HG03025 (cell line): ENCODE measurements at regions not wholly inside any gene's neighbourhood (a gene's known extent, or its start where the extent isn't known, plus 50 kb on each side); places are given as distances from the start of the nearest gene placed in this dataset.

Experiments used
- ATAC-seq: cut with Tn5 transposase; IDR thresholded peaks from one replicate; pipeline ENCODE4 v1.9.1; 2021; ENCODE audit warnings: mild to moderate bottlenecking, moderate library complexity; ENCODE audit not compliant: unreplicated experiment, low FRiP score

DNA sequence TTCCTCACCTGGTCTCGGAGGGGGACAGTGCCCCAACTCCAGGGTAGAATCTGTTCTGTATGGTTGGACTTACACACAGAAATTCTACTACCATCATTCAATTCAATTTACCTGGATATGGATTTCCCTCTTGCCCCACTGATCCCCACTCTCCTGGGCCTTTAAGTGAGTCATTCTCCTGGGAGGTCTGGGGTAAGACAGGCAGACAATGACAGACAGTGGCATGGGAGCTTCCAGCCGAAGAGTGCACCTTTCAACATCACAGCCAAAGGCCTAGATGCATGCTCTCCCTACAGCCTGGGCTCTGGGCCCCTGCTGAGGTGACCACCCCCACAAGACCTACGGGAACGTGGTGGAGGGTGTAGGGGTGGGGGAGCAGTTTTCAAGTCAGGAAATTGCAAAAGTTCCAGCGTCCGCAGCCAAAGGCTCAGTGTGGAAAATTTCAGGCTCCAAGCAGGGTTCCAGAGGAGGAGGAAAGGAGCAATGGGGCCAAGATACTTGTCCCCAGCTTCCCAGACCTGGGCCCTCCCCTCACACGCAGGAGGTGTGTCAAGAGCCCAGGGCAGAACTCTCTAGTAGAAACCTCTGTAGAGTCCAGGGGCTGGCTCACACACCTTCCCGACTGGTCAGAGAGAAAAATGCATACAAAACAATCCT is 296.4 kb downstream of the CYP26B1 start:
- no peak for ATAC-seq

DNA sequence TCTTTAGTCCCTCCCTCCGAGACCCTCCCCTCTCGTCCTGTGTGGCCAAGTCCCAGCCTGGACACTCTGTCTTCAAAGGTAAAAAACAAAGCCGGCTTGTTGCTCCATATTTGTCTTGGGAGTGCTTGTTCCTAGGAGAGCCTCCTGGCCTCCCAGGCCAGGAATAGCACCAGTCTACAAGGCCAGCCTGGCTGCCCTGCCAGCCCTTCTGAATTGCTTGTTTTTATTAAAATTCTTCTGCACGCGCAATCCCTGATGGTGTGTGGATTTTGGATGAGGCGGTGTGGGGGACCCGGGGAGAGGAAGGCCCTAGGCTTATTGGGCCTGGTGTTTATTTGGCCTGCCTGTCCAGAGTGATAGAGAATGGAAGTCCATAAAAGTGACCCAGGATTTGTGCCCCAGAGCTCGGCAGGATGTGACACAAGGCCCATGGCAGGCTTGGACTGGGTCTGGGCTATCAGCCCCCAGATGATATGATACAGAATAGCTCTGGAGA is 297.3 kb downstream of the CYP26B1 start:
- no peak for ATAC-seq

DNA sequence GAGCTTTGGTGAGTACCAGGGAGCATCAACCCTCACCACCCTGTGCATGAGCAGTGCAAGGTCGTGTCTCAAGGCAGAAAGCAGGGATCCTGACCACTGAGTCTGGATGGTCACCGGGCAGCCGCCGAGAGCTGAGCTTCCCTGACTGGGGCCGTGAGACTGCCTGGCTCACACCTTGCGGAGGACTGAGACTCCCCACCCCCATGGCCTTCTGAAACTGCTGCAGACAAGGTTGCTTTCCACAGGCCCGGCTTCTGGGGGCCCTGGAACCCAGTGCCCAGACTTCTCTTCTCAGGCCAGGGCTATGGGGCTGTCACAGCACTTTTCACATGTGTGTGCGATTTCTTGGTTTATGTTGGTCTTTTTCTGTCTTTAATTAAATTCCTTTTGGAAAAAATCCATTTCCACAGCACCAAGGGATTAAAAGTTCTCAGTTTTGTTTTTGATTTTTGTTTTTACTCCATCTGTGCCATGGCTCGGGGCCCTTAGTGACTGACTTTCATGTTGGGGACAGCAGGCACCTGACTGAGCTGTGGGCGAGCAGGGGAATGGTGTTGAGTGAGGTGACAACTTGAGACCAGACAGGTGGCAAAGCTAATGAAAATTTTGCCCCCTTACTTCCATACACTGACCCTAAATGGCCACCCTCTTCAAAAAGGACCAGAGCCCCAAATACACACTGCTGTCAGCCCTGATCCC is 297.9 kb downstream of the CYP26B1 start:
- ATAC-seq = no peak

DNA sequence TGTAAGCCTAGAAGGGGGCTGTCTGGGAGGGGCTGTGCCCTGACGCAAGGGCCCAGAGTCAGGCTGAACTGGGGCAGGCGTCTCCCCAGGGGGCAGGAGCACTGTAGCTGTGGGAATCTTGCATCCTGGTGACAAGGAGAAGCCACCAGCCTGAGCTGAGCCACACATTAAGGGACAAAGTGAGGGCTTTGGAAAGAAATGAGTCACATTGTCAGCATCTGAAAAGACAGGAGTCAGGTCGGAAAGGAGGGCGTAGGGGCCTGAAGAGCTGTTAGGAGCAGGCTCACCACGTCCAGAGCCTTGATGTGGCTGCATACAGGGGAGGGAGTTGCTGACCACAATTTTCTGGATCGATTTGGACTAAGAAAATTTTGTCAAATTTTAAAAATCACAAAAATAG is 298.6 kb downstream of the CYP26B1 start:
- ATAC-seq = no peak

DNA sequence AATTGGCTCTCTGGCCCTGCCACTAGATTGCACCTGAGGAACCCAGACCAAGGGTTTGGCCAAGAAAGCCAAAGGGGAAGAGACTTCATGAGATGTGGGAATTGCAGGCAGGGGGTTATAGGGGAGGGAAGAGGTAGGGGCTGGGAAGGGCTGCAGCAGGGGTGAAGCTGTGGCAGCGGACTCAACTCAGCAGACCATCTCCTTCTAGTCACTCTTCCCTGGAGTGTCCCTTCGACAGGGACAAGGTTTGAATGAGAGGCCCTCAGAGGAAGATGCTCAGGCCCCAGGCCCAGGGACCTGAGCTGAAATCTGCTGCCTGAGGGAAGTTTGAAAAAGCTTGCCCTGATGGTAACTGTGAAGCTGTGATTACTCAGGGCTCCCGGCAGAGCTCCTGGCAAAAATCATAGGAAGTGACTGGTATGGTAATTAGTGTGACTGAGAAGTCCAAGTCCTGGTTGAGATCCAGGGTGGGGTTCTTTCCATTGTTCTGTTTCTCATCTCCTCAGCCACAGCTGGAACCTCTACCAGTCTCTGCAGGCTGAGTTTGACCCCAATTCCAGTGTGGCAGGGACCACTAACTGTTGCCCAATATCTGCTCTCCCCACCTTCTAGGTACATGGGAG is 300.9 kb downstream of the CYP26B1 start:
- ATAC-seq = no peak

DNA sequence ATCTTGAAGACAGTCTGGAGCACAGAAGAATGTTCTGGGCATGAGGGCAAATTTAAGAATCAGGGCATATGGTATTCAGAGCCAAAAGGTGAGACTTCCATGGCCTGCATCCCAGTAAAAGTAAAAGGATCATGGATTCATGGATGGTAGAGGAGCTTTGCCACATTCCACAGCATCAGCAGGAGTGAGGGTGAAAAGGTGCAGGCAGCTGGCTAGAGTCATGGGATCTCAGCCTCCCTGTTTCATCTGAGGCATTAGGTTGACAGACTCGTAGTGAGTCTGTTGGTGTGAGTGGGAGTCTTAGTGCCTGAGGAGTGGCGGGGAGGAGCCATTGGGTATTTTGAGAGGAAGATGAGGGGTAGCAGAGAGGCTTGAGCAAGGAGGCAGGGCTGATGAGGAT is 301.6 kb downstream of the CYP26B1 start:
- ATAC-seq = no peak

DNA sequence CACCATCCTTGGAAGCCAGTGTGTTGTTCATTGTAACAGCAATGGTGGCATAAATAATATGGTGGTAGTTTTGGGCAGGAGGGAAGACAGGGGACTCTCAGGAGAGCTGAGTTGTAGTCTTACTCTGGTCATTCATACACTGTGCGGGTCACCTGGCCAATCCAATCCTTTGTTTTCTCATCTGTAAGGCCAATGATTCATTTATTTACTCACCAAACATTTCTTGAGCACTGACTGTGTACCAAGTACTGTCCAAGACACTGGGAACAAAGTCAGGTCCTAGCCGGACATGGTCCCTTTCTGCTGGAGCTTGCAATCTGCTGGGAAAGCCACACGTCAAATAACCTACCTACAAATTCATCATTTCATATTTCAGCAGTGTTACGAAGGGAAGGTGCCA is 302.7 kb downstream of the CYP26B1 start:
- no peak for ATAC-seq

DNA sequence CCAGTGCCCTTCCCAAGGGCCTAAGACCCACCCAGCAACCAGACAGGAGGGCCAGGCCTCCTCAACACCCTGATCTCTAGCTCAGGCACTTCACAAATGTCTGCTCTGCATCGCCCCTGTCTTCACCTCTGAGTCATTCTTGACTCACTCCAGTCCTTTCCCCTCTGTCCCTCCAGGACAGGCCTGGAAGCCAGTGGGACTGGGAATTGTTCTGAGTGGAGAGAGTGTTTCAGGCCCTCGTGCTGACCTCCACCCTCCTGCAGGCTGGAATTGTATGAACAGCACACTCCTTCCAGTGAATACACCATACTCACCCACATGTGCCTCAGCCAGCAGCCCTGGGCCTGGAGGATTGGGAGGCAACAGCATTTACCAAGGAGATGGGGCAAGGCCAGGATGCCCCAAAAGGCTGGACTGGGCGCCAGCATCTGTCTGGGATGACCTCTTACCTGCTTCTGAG is 304.2 kb downstream of the CYP26B1 start:
- ATAC-seq = no peak

DNA sequence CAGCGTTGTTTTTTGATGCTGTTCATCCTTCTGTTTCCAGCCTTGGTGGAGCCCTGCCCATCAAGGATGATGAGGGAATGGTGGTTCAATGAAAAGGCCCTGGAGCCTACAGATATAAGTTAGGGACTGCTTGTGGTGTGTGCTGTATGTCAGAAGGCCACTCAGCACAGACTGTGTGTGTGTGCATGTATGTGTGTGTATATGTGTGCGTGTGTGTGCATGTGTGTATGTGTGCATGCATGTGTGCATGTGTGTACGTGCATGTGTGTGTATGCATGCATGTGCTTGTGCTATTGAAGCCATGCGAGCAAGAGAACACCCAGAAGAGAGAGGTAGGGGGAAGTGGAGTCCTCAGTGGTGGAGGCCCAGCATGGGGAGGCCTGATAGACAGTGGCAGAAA is 304.9 kb downstream of the CYP26B1 start:
- ATAC-seq = no peak

DNA sequence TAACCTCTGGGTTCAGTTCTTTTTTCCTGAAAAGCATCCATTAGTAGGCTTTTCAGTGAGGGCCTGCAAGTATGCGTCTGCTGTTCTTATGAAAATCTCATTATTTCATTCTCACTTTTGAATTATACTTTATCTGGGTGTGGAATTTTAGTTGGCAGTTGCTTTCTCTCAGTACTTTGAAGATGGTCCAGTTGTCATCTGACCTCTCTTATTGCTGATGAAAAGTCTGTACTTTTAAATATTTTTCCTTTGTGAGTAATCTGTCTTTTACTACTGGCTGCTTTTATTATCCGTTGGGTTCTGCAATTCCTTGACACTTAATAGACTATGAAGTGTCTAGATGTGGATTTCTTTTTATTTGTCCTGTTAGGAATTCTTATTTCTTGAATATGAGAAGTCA is 307.8 kb downstream of the CYP26B1 start:
- ATAC-seq = no peak

DNA sequence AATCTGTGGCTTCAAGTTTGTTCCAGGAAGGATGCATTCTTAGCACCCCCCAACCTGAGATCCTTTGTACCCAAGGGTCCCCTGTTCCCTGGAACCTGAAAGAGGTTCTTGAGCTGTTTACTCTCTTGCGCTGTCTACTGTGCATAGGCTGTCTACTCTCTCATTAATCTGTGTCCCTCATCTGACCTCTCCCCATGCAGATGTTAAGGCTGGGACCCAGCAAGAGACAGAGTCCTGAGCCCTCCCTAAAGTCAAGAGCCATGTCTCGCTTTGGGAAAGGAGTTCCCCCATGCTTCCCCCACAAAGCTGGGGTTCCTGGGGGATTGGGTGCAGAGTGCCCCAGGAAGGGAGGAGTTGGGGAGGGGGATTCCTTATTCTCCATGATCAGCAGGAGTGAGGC is 312.9 kb downstream of the CYP26B1 start:
- ATAC-seq = no peak

DNA sequence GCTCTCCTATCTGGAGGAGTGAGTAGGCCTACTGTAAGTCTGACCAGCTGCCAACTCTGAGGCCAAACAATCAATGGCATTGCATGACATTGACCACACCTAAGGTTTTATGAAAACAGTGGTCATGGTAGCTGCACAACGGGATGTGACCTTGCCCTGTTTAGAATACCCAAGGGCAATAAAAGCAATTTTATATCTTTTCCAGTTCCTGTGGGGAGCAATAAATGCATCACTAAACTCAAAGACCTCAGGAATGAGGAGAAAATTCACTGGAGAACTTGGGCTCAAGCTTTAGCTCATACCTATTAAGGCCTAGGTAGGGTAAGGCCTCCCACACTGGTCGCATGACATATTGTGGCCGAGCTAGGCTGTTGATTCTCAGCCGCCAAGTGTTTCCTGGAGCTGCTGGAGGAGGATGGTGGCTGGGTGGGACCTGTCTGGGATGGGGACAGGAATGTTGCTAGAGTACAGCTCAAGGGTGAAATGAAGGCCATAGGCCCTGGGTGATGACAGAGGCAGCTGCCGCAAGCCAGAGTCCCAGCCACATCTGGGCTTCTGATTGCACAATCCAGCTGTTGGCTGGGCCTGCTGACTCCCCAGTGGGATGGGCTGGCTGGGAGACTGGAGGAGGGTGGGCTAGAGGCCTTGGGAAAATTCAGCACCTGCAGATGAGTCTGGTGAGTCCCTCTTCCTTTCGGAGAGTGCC is 313.7 kb downstream of the CYP26B1 start:
- ATAC-seq = no peak

DNA sequence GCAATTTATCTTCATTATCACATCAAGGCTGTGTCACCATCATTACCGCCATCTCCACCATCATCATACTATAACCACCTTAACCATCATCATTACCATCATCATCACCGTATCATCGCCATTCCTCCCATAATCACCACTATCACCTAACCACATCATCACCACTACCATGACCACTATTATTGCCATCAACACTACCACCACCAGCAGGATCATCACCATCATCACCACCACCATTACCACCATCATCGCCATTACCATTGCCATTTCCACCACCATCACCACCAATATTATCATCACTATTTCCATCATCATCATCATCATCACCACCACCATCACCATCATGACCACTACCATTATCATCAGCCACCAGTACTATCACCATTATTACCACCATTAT is 314.4 kb downstream of the CYP26B1 start:
- ATAC-seq = no peak

DNA sequence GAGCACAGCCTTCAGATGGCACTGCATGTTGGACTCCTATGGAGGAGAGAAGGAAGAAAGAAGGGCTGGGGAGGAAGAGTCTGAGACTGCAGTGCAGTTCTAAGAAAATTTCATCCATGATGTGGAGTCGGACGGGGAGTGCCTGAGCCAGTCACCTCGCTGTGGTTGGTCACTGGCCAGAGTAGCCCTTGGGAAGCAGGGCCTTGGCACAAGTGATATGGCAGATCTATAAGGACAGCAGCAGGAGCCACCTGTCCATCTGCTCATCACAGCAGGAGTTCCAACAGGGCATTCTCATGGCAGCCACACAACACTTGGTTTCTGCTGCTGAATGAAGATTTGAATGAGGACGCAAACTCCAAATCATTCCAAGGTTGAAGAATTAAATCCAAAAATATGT is 314.8 kb downstream of the CYP26B1 start:
- no peak for ATAC-seq

DNA sequence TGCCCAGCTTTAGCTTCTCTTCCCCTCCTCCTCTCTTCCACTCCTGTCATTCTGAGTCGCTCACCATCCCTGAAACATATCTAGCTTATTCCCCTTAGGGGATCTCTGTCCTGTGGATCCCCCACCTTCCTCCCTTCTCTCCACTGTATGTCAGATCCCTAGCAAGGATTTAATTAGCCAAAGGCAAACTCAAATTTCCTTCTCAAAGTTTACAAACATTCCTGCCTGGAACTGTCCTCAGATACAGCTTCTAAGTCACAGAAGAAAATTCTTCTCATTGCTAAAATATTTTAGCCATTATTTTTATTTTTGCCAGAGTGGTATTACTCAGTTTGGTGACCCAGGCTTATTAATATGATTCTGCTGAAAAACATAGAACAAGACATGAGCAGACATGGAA is 315.3 kb downstream of the CYP26B1 start:
- no peak for ATAC-seq

DNA sequence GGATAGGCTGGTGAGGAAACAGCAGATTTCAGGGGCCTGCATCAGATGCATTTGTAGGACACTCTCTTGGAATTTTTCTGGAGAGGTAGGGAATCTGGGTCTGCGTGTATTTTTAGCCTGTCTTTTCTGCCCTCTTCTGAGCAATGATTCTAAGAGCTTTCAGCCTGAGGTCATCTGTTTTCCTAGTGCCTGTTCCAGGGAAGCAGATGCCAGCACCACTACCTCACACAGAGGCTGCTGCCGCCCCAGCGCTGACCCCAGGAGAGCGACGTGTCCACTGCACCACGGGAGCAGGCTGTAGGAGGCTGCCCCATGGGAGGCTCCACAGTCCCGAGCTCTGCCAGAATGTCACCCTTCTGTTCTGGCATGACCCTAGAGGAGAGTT is 316.5 kb downstream of the CYP26B1 start:
- no peak for ATAC-seq

DNA sequence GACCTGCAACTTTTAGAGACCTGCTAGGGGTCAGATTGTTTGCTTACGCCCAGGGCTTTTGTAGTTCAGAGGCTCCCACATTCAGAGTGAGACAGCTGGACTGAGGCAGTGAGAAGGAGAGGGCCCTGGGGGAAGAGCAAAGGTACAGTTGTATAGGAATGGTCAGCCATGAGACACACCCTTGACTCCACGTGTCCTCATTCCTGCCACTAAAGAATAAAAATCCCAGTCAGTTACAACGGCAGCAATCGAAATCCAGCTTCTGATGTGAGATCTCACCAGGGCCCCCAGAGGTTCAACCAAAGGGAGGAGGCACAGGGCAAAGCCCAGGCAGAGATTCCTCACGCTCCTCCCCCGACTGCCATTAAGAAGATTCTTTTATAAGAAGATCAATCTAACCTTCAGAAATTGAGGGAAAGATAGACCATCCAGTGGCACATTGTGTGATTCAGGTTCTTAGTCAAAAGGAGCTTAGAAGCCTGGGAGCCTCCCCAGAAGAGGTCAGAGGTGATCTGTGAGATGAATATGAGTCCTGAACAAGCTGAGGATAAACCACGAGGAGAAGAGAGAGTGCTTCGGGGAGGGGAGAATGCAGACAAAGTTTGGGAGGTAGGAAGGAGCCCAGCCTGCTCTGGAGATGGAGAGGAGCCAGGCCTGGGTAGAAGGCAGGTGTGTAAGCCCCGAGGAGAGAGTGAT is 317.0 kb downstream of the CYP26B1 start:
- no peak for ATAC-seq

DNA sequence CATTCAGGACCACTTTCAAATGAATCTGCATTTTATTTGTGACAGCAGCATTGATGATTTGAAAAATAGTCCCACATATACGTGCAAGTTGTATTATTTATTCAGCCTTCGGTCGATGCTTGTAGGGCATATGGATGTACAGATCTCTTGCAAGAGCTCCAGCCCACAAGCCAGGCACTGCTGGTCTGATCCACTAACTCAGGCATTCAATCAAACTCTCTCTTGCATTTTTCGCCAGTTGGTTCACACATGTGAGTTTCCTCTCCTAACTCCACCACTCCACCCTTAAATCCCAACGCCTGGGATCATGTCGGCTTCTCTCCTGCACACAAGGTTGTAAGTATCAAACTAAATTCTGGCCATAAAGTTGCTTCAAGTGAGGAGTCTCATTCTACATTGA is 318.7 kb downstream of the CYP26B1 start:
- ATAC-seq = no peak

DNA sequence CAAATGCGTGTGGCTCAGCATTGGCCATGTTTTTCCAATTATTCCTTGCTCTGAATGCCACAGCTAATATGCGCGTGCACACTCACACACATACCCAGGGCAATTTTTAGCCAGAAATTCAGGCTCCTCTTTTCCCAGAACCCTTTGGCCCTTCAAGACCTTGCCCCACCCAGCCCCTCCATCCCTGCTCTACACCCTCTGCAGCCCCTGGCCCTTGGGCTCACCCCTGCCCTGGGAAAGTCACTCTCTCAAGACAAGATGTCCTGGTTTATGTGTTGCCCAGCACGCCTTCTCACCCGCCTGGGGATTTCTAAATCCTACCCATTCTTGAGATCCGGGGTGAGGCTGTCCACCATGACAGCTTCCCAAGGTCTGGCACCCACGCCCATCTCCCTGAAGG is 319.7 kb downstream of the CYP26B1 start:
- ATAC-seq = no peak

DNA sequence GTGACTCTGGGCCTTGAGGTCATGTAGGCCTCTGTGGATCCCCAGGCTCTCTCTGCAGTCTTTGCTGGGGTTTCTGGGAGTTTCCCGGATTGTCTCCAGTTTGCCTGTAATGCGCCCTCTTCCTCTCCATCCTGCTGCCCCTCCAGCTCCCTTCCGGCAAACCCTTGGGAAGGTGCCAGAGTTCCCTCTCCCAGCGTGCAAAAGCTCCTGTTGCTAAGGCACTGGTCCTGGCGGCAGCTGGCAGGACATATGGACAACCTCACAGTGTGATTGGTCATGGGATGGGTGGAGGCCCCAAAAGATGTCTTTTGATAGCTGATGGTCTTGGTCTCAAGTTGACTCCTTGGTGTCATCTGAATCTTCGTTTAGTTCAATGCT is 320.1 kb downstream of the CYP26B1 start:
- no peak for ATAC-seq
